ENCODE measurements at regions not wholly inside any gene's neighbourhood (a gene's known extent, or its start where the extent isn't known, plus 50 kb on each side); places are given as distances from the start of the nearest gene placed in this dataset.

DNA sequence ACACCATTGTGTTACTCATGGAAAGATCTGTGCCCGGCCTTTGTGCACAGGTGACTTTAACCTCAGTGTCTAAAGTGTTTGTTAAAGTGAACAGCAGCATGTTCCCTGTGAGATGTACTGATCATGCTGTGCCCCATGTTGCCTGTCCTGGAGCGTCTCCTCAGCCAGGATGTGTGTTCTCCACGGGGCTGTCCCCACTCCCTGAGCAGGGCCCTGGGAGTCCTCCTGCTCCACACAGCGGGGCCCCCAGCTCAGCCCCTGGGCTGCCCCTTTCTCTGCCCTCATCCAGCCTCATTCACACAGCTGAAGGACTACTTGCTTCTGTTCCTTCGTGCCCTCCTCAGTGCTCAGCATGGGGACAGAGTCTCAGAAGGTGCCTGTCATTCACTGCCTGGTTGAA, 131.5 kb downstream of the SLC38A6 start:
- H3K27ac ChIP-seq, result no peak overlapping the region
- 86 to 91% (median 89%) methylated on average over 5 of the region's 5 CpGs for WGBS, 4 donors
- no peaks in the 10 kb centered on the region for H3K27me3 ChIP-seq
- no peaks in the 10 kb centered on the region for H3K36me3 ChIP-seq (replicated peaks in 1 of 2)
- H3K4me1 ChIP-seq (replicated peaks in 1 of 2), result no peaks in the 10 kb centered on the region
- DNase-seq, result no peak
- peaks cover 0 to 5% (median 0%) of the 10 kb centered on the region in 3 donors for H3K9me3 ChIP-seq (replicated peaks in 1 of 3)
- H3K4me3 ChIP-seq, result no peak overlapping the region
- intact Hi-C loops (cut with DNase I), result no loop called here
- TF ChIP-seq, protein P1, sequence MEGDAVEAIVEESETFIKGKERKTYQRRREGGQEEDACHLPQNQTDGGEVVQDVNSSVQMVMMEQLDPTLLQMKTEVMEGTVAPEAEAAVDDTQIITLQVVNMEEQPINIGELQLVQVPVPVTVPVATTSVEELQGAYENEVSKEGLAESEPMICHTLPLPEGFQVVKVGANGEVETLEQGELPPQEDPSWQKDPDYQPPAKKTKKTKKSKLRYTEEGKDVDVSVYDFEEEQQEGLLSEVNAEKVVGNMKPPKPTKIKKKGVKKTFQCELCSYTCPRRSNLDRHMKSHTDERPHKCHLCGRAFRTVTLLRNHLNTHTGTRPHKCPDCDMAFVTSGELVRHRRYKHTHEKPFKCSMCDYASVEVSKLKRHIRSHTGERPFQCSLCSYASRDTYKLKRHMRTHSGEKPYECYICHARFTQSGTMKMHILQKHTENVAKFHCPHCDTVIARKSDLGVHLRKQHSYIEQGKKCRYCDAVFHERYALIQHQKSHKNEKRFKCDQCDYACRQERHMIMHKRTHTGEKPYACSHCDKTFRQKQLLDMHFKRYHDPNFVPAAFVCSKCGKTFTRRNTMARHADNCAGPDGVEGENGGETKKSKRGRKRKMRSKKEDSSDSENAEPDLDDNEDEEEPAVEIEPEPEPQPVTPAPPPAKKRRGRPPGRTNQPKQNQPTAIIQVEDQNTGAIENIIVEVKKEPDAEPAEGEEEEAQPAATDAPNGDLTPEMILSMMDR (IDR thresholded peaks at IDR 0.05), result no peak
- TF ChIP-seq POLR2A (IDR thresholded peaks at IDR 0.05), result no peak

DNA sequence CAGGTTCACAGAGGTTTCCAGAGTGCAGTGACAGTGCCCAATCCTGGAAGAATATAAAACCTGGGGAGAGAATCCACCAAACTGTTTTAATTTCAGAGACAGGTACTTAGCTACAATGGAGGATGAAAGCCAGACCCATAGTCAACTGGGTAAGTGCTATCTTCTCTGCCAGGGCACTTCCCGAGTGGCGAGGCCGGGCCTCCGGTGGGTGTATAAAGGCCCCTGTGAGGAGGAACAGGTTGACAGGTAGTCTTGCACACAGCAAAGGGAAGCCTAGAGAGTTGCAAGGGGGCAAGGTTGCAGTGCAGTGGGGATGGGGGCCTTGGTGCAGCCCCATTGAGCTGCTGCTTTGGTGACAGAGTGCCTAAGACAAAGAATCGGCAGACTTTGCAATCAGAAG, 130.7 kb downstream of the SLC38A6 start:
- TF ChIP-seq, protein P1 (IDR thresholded peaks at IDR 0.05), result no peak
- TF ChIP-seq POLR2A (IDR thresholded peaks at IDR 0.05), result no peak
- Histone ChIP-seq H3K9me3 (replicated peaks in 1 of 3) (peaks cover 0 to 5% (median 0%) of the 10 kb centered on the region in 3 donors), H3K4me1 (replicated peaks in 1 of 2) (no peaks in the 10 kb centered on the region), H3K27me3 (no peaks in the 10 kb centered on the region), H3K27ac (no peak overlapping the region), H3K36me3 (replicated peaks in 1 of 2) (no peaks in the 10 kb centered on the region), H3K4me3 (no peak overlapping the region)
- 93 to 98% (median 95%) methylated on average over 5 of the region's 5 CpGs for WGBS, 4 donors
- intact Hi-C loops (cut with DNase I), result no loop called here
- no peak for DNase-seq

DNA sequence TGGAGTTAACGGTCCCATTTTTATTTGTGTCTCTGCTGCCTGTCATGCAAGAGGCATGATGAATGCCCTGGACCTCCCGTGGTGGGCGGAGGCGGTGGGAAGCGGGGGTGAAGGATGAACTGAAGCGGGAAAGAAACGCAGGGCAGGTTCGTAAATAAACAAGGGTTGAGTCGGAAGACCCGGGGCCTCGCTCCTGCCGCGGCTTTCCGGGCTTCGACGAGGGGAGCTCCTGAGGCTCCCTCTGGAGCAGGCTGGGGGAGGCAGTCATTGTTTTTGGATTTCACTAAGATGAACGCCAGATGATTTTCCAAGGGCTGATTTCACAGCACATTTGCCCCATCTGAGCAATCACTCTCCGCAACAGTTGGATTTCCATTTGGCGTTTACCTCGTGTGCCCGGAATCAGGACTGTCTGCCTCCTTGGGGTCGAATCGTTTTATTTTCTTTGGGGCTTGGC, 130.2 kb downstream of the SLC38A6 start:
- Histone ChIP-seq H3K36me3 (replicated peaks in 1 of 2) (no peaks in the 10 kb centered on the region), H3K27me3 (no peaks in the 10 kb centered on the region), H3K27ac (no peak overlapping the region), H3K4me3 (no peak overlapping the region), H3K4me1 (replicated peaks in 1 of 2) (no peaks in the 10 kb centered on the region), H3K9me3 (replicated peaks in 1 of 3) (peaks cover 0 to 5% (median 0%) of the 10 kb centered on the region in 3 donors)
- WGBS, 4 donors, result 43 to 45% (median 44%) methylated on average over 23 of the region's 23 CpGs
- TF ChIP-seq, protein P1 (IDR thresholded peaks at IDR 0.05), result no peak
- no peak for TF ChIP-seq POLR2A (IDR thresholded peaks at IDR 0.05)
- intact Hi-C loops (cut with DNase I), result no loop called here
- DNase-seq, result no peak

DNA sequence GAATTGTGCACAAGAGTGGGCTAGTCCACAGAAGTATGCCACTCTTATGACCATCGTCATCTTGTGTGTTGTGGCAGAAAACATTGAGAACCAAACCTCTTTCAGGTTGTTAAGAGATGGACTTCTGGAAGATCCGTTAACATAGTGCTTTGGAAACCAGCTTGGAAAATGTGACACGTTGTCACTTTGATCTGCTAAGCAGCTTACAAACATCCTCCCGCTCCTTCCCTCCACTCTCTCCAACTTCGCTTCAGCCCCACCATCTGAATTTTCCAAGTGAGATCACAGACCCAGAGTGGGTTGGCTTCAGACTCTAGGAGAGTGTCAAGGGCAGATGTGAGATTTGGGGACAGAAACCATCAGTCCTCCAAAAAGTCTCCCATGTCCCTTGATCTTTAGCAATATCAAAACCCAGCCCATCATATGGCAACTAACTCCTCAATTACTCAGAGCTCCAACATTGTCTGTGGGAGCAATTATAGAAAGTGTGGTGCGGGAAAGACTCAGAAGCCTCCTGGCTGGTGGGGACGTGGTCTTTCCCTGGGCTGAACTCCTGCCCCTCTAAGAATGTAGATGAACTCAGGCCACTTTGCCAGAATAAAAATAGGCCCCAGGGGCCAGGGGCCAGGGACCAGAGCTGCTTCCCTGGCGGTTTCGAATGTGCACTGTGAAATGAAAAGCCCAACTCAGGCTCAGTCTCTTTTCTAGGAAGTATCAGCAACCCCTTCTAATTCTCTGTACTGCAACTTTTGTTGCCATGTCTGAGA, 129.5 kb downstream of the SLC38A6 start:
- no peak overlapping the region for H3K4me3 ChIP-seq
- H3K27ac ChIP-seq, result no peak overlapping the region
- intact Hi-C loops (cut with DNase I), result no loop called here
- DNase-seq, result no peak
- H3K36me3 ChIP-seq (replicated peaks in 1 of 2), result no peaks in the 10 kb centered on the region
- H3K9me3 ChIP-seq (replicated peaks in 1 of 3), result peaks cover 0 to 5% (median 0%) of the 10 kb centered on the region in 3 donors
- TF ChIP-seq POLR2A (IDR thresholded peaks at IDR 0.05), result no peak
- TF ChIP-seq, protein P1 (IDR thresholded peaks at IDR 0.05), result no peak
- 76 to 83% (median 79%) methylated on average over 9 of the region's 9 CpGs for WGBS, 4 donors
- no peaks in the 10 kb centered on the region for H3K27me3 ChIP-seq
- H3K4me1 ChIP-seq (replicated peaks in 1 of 2), result no peaks in the 10 kb centered on the region
